K562 (cell line): ENCODE measurements at regions not wholly inside any gene's neighbourhood (a gene's known extent, or its start where the extent isn't known, plus 50 kb on each side); places are given as distances from the start of the nearest gene placed in this dataset.

Experiments
- ESRRB ChIP-seq: fragments of 250-450 bp; sonication (Bioruptor Pico); IDR thresholded peaks from 2 replicates; pipeline ENCODE4 v1.5.0; 2020; ENCODE audit warnings: mild to moderate bottlenecking, moderate library complexity, borderline replicate concordance
- FOSL1 ChIP-seq: fragments of 200-800 bp; sonication (Bioruptor generic); conservative IDR thresholded peaks from 2 replicates; pipeline ENCODE4 v1.6.1; 2016; ENCODE audit warnings: missing genetic modification characterization, missing compliant biosample characterization
- L3MBTL2 ChIP-seq: fragments of 450-650 bp; IDR thresholded peaks from 2 replicates; pipeline ENCODE4 v1.6.1; 2016; ENCODE audit warnings: mild to moderate bottlenecking, moderate library complexity
- LEF1 ChIP-seq: fragments of 450-650 bp; IDR thresholded peaks from 2 replicates; pipeline ENCODE4 v1.6.1; 2016; ENCODE audit warnings: mild to moderate bottlenecking
- MTA2 ChIP-seq: fragments of 450-650 bp; IDR thresholded peaks from 2 replicates; pipeline ENCODE4 v1.6.1; 2016; ENCODE audit warnings: low read depth
- NONO ChIP-seq, 2 experiments: fragments of 200-400 bp in 1 of 2; fragments of 450-650 bp in 1 of 2; formaldehyde crosslinking in 1 of 2; IDR thresholded peaks; 2 replicates each; pipeline ENCODE4 v1.6.1; 2017; ENCODE audit warnings: low read depth in 2 of 2, mild to moderate bottlenecking in 2 of 2, moderate library complexity in 2 of 2, low read length in 1 of 2
- NR2F6 ChIP-seq: fragments of 450-650 bp; formaldehyde crosslinking; IDR thresholded peaks from 2 replicates; pipeline ENCODE4 v1.4.0; 2020; ENCODE audit warnings: mild to moderate bottlenecking
- PHF8 ChIP-seq: fragments of 200-600 bp; sonication (generic); IDR thresholded peaks from 2 replicates; pipeline ENCODE4 v1.6.1; 2012; ENCODE audit warnings: mixed run types, mild to moderate bottlenecking, inconsistent platforms, low read length, moderate library complexity, borderline replicate concordance
- PTTG1 ChIP-seq: fragments of 450-650 bp; IDR thresholded peaks from 2 replicates; pipeline ENCODE4 v1.6.1; 2016; ENCODE audit warnings: low read depth, mild to moderate bottlenecking, missing genetic modification characterization, missing compliant biosample characterization
- SMARCE1 ChIP-seq: fragments of 450-650 bp; IDR thresholded peaks from 2 replicates; pipeline ENCODE4 v1.7.1; 2016; ENCODE audit warnings: mild to moderate bottlenecking
- STAG1 ChIP-seq: sonication (generic); formaldehyde crosslinking; IDR thresholded peaks from 2 replicates; pipeline ENCODE4 v1.5.0; 2020; ENCODE audit warnings: missing genetic modification reagents, borderline replicate concordance
- TCF3 ChIP-seq: sonication (generic); formaldehyde crosslinking; IDR thresholded peaks from 2 replicates; pipeline ENCODE4 v1.4.0; 2020; ENCODE audit warnings: mild to moderate bottlenecking, missing genetic modification reagents
- ZKSCAN3 ChIP-seq: fragments of 250-450 bp; sonication (Bioruptor Pico); IDR thresholded peaks from 2 replicates; pipeline ENCODE4 v1.4.0; 2020
- ZNF3 ChIP-seq: fragments of 250-450 bp; sonication (Bioruptor Pico); IDR thresholded peaks from 2 replicates; pipeline ENCODE4 v1.5.0; 2021; ENCODE audit warnings: mild to moderate bottlenecking, moderate library complexity
- TF ChIP-seq, protein P1 (sequence below): fragments of 250-450 bp; sonication (Bioruptor Pico); IDR thresholded peaks from 2 replicates; pipeline ENCODE4 v1.4.0; 2020; ENCODE audit warnings: mild to moderate bottlenecking
- TF ChIP-seq, protein P2 (sequence below): IDR thresholded peaks from 3 replicates; pipeline ENCODE4 v1.6.1; 2011; ENCODE audit warnings: borderline replicate concordance, mild to moderate bottlenecking, moderate library complexity; ENCODE audit not compliant: insufficient read length; ENCODE audit errors: extremely low read depth
- TF ChIP-seq, protein P3 (sequence below): sonication (generic); formaldehyde crosslinking; IDR thresholded peaks from 2 replicates; pipeline ENCODE4 v1.8.1; 2022; ENCODE audit warnings: missing genetic modification reagents
- TF ChIP-seq, protein P4 (sequence below): fragments of 250-450 bp; sonication (Bioruptor Pico); IDR thresholded peaks from 2 replicates; pipeline ENCODE4 v1.5.1; 2021; ENCODE audit warnings: mild to moderate bottlenecking
- TF ChIP-seq, protein P5 (sequence below): fragments of 450-650 bp; conservative IDR thresholded peaks from 2 replicates; pipeline ENCODE4 v1.6.1; 2016; ENCODE audit warnings: missing genetic modification characterization, low read depth, mild to moderate bottlenecking, missing compliant biosample characterization, moderate library complexity
- TF ChIP-seq, protein P6 (sequence below): IDR thresholded peaks from 2 replicates; pipeline ENCODE4 v1.6.1; 2011; ENCODE audit not compliant: insufficient read length; ENCODE audit errors: extremely low read depth

DNA sequence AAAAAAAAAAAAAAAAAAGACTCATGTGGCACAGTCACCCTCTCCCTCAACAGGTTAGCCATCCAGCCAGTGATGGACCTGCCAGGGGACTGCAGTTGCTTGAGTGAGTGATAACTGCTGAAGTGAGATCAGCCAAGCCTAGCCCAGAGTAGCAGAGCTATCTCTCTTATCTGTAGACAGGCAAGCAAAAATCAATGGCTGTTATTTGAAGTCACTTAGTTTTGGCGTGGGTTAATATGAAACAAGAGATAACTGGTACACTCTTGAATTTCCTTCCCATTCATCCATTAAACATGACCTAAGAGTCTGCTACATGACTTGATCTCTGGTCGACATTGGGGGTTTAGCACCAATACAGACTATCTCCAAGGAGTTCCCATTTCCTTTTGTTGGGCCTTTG, 51.2 kb upstream of the TNIK start (continued):
- TF ChIP-seq, protein P1, sequence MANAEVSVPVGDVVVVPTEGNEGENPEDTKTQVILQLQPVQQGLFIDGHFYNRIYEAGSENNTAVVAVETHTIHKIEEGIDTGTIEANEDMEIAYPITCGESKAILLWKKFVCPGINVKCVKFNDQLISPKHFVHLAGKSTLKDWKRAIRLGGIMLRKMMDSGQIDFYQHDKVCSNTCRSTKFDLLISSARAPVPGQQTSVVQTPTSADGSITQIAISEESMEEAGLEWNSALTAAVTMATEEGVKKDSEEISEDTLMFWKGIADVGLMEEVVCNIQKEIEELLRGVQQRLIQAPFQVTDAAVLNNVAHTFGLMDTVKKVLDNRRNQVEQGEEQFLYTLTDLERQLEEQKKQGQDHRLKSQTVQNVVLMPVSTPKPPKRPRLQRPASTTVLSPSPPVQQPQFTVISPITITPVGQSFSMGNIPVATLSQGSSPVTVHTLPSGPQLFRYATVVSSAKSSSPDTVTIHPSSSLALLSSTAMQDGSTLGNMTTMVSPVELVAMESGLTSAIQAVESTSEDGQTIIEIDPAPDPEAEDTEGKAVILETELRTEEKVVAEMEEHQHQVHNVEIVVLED (CRISPR knock-in tag): no peak
- TF ChIP-seq NR2F6 (CRISPR knock-in tag): no peak
- no peak for TF ChIP-seq PTTG1 (tag)
- TF ChIP-seq NONO (IDR thresholded peaks at IDR 0.05; ENCODE audit: low read depth in 2 of 2, low read length in 1 of 2): no peak
- TF ChIP-seq L3MBTL2: peak; percentile 62
- TF ChIP-seq, protein P2, sequence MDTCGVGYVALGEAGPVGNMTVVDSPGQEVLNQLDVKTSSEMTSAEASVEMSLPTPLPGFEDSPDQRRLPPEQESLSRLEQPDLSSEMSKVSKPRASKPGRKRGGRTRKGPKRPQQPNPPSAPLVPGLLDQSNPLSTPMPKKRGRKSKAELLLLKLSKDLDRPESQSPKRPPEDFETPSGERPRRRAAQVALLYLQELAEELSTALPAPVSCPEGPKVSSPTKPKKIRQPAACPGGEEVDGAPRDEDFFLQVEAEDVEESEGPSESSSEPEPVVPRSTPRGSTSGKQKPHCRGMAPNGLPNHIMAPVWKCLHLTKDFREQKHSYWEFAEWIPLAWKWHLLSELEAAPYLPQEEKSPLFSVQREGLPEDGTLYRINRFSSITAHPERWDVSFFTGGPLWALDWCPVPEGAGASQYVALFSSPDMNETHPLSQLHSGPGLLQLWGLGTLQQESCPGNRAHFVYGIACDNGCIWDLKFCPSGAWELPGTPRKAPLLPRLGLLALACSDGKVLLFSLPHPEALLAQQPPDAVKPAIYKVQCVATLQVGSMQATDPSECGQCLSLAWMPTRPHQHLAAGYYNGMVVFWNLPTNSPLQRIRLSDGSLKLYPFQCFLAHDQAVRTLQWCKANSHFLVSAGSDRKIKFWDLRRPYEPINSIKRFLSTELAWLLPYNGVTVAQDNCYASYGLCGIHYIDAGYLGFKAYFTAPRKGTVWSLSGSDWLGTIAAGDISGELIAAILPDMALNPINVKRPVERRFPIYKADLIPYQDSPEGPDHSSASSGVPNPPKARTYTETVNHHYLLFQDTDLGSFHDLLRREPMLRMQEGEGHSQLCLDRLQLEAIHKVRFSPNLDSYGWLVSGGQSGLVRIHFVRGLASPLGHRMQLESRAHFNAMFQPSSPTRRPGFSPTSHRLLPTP: no peak
- no peak; the same call in 1 of the 2 replicates for TF ChIP-seq LEF1
- TF ChIP-seq ZKSCAN3: no peak
- TF ChIP-seq, protein P3, sequence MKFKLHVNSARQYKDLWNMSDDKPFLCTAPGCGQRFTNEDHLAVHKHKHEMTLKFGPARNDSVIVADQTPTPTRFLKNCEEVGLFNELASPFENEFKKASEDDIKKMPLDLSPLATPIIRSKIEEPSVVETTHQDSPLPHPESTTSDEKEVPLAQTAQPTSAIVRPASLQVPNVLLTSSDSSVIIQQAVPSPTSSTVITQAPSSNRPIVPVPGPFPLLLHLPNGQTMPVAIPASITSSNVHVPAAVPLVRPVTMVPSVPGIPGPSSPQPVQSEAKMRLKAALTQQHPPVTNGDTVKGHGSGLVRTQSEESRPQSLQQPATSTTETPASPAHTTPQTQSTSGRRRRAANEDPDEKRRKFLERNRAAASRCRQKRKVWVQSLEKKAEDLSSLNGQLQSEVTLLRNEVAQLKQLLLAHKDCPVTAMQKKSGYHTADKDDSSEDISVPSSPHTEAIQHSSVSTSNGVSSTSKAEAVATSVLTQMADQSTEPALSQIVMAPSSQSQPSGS (CRISPR knock-in tag): no peak
- TF ChIP-seq, protein P4, sequence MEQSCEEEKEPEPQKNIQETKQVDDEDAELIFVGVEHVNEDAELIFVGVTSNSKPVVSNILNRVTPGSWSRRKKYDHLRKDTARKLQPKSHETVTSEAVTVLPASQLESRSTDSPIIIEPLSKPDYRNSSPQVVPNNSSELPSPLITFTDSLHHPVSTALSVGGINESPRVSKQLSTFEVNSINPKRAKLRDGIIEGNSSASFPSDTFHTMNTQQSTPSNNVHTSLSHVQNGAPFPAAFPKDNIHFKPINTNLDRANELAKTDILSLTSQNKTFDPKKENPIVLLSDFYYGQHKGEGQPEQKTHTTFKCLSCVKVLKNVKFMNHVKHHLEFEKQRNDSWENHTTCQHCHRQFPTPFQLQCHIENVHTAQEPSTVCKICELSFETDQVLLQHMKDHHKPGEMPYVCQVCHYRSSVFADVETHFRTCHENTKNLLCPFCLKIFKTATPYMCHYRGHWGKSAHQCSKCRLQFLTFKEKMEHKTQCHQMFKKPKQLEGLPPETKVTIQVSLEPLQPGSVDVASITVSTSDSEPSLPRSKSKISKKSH (CRISPR knock-in tag): no peak
- peak; percentile 61; the same call in 1 of the 2 replicates for TF ChIP-seq SMARCE1
- no peak for TF ChIP-seq STAG1
- TF ChIP-seq TCF3 (CRISPR knock-in tag): peak; percentile 53; the same call in 1 of the 2 replicates
- no peak for TF ChIP-seq ESRRB
- TF ChIP-seq, protein P5, sequence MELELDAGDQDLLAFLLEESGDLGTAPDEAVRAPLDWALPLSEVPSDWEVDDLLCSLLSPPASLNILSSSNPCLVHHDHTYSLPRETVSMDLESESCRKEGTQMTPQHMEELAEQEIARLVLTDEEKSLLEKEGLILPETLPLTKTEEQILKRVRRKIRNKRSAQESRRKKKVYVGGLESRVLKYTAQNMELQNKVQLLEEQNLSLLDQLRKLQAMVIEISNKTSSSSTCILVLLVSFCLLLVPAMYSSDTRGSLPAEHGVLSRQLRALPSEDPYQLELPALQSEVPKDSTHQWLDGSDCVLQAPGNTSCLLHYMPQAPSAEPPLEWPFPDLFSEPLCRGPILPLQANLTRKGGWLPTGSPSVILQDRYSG (tag): no peak
- TF ChIP-seq, protein P6, sequence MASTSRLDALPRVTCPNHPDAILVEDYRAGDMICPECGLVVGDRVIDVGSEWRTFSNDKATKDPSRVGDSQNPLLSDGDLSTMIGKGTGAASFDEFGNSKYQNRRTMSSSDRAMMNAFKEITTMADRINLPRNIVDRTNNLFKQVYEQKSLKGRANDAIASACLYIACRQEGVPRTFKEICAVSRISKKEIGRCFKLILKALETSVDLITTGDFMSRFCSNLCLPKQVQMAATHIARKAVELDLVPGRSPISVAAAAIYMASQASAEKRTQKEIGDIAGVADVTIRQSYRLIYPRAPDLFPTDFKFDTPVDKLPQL: no peak
- TF ChIP-seq PHF8: no peak
- TF ChIP-seq FOSL1: peak; percentile 40
- no peak for TF ChIP-seq ZNF3
- TF ChIP-seq MTA2: no peak
